Peyer's patch (tissue), 4 donors: ENCODE measurements at regions not wholly inside any gene's neighbourhood (a gene's known extent, or its start where the extent isn't known, plus 50 kb on each side); places are given as distances from the start of the nearest gene placed in this dataset.

ENCODE experiments used
- POLR2A ChIP-seq, 2 donors: fragments of 450-650 bp; IDR thresholded peaks; one replicate each; pipeline ENCODE4 v1.5.1; 2017; ENCODE audit warnings: antibody characterized with exemption in 2 of 2, mild to moderate bottlenecking in 2 of 2, moderate library complexity in 2 of 2
- TF ChIP-seq, protein P1 (sequence below), 6 experiments: fragments of 450-650 bp in 4 of 6; fragments of 200-600 bp in 2 of 6; sonication (generic) in 1 of 6; IDR thresholded peaks; one replicate each; pipeline ENCODE4 v1.5.1; 2017 to 2019; ENCODE audit warnings: antibody characterized with exemption in 6 of 6, mild to moderate bottlenecking in 3 of 6, moderate library complexity in 1 of 6

DNA sequence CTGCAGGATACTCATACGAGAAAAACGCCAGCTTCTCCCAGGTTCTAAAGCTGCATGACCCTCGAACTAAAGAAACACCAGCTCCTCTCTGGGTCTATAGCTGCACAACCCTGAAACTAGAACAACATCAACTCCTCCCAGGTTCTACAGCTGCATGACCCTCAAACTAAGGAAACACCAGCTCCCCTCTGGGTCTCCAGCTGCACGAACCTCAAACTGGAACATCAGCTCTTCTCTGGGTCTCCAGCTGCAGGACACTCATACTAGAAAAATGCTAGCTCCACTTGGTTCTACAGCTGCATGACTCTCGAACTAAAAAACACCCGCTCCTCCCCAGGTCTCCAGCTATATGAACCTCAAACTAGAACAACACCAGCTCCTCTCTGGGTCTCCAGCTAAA lies 811.1 kb downstream of the CDH9 start:
- TF ChIP-seq, protein P1, sequence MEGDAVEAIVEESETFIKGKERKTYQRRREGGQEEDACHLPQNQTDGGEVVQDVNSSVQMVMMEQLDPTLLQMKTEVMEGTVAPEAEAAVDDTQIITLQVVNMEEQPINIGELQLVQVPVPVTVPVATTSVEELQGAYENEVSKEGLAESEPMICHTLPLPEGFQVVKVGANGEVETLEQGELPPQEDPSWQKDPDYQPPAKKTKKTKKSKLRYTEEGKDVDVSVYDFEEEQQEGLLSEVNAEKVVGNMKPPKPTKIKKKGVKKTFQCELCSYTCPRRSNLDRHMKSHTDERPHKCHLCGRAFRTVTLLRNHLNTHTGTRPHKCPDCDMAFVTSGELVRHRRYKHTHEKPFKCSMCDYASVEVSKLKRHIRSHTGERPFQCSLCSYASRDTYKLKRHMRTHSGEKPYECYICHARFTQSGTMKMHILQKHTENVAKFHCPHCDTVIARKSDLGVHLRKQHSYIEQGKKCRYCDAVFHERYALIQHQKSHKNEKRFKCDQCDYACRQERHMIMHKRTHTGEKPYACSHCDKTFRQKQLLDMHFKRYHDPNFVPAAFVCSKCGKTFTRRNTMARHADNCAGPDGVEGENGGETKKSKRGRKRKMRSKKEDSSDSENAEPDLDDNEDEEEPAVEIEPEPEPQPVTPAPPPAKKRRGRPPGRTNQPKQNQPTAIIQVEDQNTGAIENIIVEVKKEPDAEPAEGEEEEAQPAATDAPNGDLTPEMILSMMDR (IDR thresholded peaks at IDR 0.05) = no peak
- no peak for TF ChIP-seq POLR2A (IDR thresholded peaks at IDR 0.05)
